HG03565 (cell line): ENCODE measurements at regions not wholly inside any gene's neighbourhood (a gene's known extent, or its start where the extent isn't known, plus 50 kb on each side); places are given as distances from the start of the nearest gene placed in this dataset.
A peak's percentile ranks its signal among the peaks of the same experiment; 100 is the strongest.
"Not testable (repeated sequence)": the region's sequence is repeated elsewhere in the genome, so short reads cannot be mapped to it uniquely, and the experiment has no call there.

Experiments
- ATAC-seq: cut with Tn5 transposase; IDR thresholded peaks from one replicate; pipeline ENCODE4 v1.9.1; 2021; ENCODE audit warnings: mild to moderate bottlenecking, moderate library complexity; ENCODE audit not compliant: unreplicated experiment

GRCh38 chr9:62526306-62526705, 1336.5 kb downstream of the SPATA31A7 start:
- not testable (repeated sequence) for ATAC-seq

DNA sequence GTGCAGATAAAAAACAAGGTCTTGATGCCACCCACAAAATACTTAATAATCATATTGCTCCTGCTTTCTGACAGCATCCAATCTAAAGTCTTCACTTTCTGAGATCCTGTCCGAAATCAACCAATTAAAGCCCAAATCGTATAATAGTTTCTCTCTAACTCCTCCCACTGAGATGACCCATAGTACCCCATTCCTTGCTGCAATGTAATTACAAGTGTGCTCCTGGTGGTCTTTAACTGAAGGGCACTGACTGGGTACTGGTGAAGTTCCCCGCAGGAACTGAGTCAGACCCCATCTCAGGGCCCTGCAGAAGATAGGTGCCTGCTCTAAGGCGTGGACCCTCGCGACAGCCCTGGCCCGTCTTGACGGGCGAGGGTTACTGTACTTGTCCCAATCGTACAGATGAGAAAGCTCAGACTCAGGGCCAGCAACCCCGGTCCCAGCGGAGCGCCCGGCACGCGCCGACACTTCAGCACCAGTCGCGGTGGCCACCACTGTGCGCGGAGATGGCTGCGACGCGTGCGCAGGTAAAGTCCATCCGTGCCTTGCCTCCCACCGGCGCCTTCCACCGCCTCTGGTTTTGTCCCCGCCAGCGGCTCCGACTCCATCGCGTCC, 1342.4 kb downstream of the SPATA31A7 start:
- not testable (repeated sequence) for ATAC-seq

DNA sequence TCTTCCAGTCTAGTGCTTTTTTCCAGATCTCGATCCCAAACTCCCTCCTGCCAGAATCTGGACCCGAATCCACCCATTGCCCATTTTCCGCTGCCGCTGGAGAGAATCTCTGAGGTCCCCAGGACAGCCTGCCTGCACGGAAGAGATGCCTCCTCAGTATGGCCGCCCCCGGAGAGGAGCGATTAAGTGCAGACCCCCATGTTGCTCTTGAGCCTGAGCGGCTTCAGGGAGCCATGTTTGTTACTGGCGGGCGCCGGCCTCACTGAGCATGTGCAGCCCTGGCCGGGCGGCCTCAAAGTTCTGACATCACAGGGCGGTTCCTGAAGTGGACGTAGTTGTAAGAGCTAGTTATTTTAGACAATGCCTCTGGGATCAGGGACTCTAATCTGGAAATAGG, 1342.9 kb downstream of the SPATA31A7 start:
- ATAC-seq = not testable (repeated sequence)

- peak; percentile 90 for ATAC-seq
Observed at GRCh38 chr9:62550539-62550938, 1360.7 kb downstream of the SPATA31A7 start.

DNA sequence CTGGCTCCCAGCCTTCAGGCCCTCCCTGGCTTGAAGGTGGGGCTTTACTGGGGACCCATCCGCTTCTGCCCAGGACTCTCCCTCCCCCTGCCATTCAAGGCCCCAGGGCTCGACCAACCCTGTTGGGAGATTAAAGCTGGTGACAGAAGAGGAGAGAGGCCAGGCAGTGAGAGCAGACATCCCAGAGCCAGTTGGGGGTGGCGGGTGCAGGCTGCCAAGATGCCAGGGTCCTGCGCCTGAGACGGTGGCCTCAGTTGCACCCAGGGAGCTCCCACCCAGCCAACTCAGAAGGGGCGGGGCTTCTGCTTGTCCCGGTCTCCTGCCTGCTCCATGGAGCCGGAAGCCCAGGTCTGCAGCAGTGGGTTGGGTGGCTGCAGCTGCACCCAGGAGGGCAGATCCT, 1370.8 kb downstream of the SPATA31A7 start:
- ATAC-seq = not testable (repeated sequence)

GRCh38 chr9:62565132-62565531, 1375.3 kb downstream of the SPATA31A7 start:
- not testable (repeated sequence) for ATAC-seq

DNA sequence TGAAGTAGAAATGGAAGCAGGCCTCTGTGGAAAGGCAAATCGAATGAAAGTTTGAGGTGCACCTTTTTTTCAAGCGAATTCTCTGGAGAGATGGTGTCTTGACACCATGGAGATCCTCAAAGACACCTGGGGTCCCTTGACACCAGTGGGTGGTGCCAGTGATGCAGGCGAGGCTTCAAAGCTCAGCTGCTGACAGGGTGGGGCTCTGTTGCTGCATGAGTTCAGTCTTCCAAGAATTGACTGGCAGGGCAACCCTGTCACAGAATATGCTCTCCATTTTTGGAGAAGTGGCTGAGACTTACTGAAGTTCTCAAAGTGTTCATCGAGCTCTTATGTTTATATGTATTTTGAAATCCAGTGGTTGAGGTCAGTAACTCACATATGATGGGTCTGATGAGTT, 1376.6 kb downstream of the SPATA31A7 start:
- not testable (repeated sequence) for ATAC-seq

- ATAC-seq = not testable (repeated sequence)
Observed at GRCh38 chr9:62597128-62597527, 1407.3 kb downstream of the SPATA31A7 start.
